Smooth muscle cell (in vitro differentiated cells): ENCODE measurements at regions not wholly inside any gene's neighbourhood (a gene's known extent, or its start where the extent isn't known, plus 50 kb on each side); places are given as distances from the start of the nearest gene placed in this dataset.

ENCODE experiments used
- DNase-seq: peaks from one replicate; lab custom pipeline; 2025; ENCODE audit not compliant: unreplicated experiment; lab: John Stamatoyannopoulos, UW
- H2AFZ ChIP-seq: fragments of 200-600 bp; sonication (generic); 2 replicates; pipeline ENCODE4 v1.6.0; 2016; ENCODE audit warnings: antibody characterized with exemption, low read depth, mild to moderate bottlenecking
- H3F3A ChIP-seq: fragments of 200-600 bp; sonication (generic); 2 replicates; pipeline ENCODE4 v1.6.0; 2017; ENCODE audit warnings: antibody characterized with exemption, low read depth
- H3K27ac ChIP-seq: fragments of 200-600 bp; sonication (generic); 2 replicates; pipeline ENCODE4 v1.5.1; 2016; ENCODE audit warnings: low read depth, mild to moderate bottlenecking
- H3K27me3 ChIP-seq: fragments of 200-600 bp; sonication (generic); 2 replicates; pipeline ENCODE4 v1.6.1; 2016; ENCODE audit warnings: low read depth, mild to moderate bottlenecking
- H3K36me3 ChIP-seq: fragments of 200-600 bp; sonication (generic); 2 replicates; pipeline ENCODE4 v1.5.1; 2016; ENCODE audit warnings: low read depth
- H3K4me1 ChIP-seq: fragments of 200-600 bp; sonication (generic); 2 replicates; pipeline ENCODE4 v1.5.1; 2016; ENCODE audit warnings: low read depth
- H3K4me2 ChIP-seq: fragments of 200-600 bp; sonication (generic); 2 replicates; pipeline ENCODE4 v1.6.0; 2016; ENCODE audit warnings: mild to moderate bottlenecking
- H3K4me3 ChIP-seq: fragments of 200-600 bp; sonication (generic); 2 replicates; pipeline ENCODE4 v1.5.1; 2016; ENCODE audit warnings: mild to moderate bottlenecking
- H3K79me2 ChIP-seq: fragments of 200-600 bp; sonication (generic); 2 replicates; pipeline ENCODE4 v1.6.0; 2016; ENCODE audit warnings: low read depth, mild to moderate bottlenecking
- H3K9ac ChIP-seq: fragments of 200-600 bp; sonication (generic); 2 replicates; pipeline ENCODE4 v1.6.0; 2016; ENCODE audit warnings: low read depth
- H3K9me3 ChIP-seq: fragments of 200-600 bp; sonication (generic); replicated peaks from 2 replicates; pipeline ENCODE4 v1.5.1; 2016; ENCODE audit warnings: low read depth
- H4K20me1 ChIP-seq: fragments of 200-600 bp; sonication (generic); 2 replicates; pipeline ENCODE4 v1.6.0; 2016; ENCODE audit warnings: low read depth
- CTCF ChIP-seq: fragments of 200-600 bp; sonication (generic); IDR thresholded peaks from 2 replicates; pipeline ENCODE4 v1.5.1; 2017; ENCODE audit warnings: borderline replicate concordance, mild to moderate bottlenecking, antibody characterized with exemption; ENCODE audit not compliant: insufficient read depth, poor library complexity, severe bottlenecking
- WGBS: methylation state at CpG from one replicate; pipeline ENCODE4 v1.1.7; 2016; ENCODE audit warnings: low lambda C conversion rate; 5-methylcytosine and 5-hydroxymethylcytosine counted together

GRCh38 chr18:29156531-29156930, 979.6 kb upstream of the CDH2 start:
- H3K9ac ChIP-seq: peak overlapping the region; percentile 69
- no peaks in the 10 kb centered on the region for H3K27me3 ChIP-seq
- H3K4me1 ChIP-seq: peaks cover 5% of the 10 kb centered on the region
- no peak overlapping the region for H2AFZ ChIP-seq
- H3K36me3 ChIP-seq: no peaks in the 10 kb centered on the region
- peak overlapping the region; percentile 33 for H3K4me3 ChIP-seq
- H3K9me3 ChIP-seq: no peaks in the 10 kb centered on the region
- H3K4me2 ChIP-seq: peak overlapping the region; percentile 49
- no peaks in the 10 kb centered on the region for H3K79me2 ChIP-seq
- no peaks in the 10 kb centered on the region for H4K20me1 ChIP-seq
- H3K27ac ChIP-seq: peak overlapping the region; percentile 93
- no peak for TF ChIP-seq CTCF
- DNase-seq: no peak
- WGBS: 77% methylated on average over 4 of the region's 4 CpGs
- H3F3A ChIP-seq: no peaks in the 10 kb centered on the region

- H3K27ac ChIP-seq: peak overlapping the region; percentile 93
- no peak overlapping the region for H3K4me3 ChIP-seq
- WGBS: 60% methylated on average over 9 of the region's 9 CpGs
- H4K20me1 ChIP-seq: no peaks in the 10 kb centered on the region
- no peaks in the 10 kb centered on the region for H3K9me3 ChIP-seq
- DNase-seq: no peak
- H3F3A ChIP-seq: no peaks in the 10 kb centered on the region
- H3K36me3 ChIP-seq: no peaks in the 10 kb centered on the region
- TF ChIP-seq CTCF: no peak
- no peaks in the 10 kb centered on the region for H3K79me2 ChIP-seq
- peak overlapping the region; percentile 64 for H3K9ac ChIP-seq
- peak overlapping the region; percentile 49 for H3K4me2 ChIP-seq
- no peak overlapping the region for H2AFZ ChIP-seq
- H3K4me1 ChIP-seq: peaks cover 5% of the 10 kb centered on the region
- H3K27me3 ChIP-seq: no peaks in the 10 kb centered on the region
Observed at GRCh38 chr18:29154758-29155725, 978.1 kb upstream of the CDH2 start.

DNA sequence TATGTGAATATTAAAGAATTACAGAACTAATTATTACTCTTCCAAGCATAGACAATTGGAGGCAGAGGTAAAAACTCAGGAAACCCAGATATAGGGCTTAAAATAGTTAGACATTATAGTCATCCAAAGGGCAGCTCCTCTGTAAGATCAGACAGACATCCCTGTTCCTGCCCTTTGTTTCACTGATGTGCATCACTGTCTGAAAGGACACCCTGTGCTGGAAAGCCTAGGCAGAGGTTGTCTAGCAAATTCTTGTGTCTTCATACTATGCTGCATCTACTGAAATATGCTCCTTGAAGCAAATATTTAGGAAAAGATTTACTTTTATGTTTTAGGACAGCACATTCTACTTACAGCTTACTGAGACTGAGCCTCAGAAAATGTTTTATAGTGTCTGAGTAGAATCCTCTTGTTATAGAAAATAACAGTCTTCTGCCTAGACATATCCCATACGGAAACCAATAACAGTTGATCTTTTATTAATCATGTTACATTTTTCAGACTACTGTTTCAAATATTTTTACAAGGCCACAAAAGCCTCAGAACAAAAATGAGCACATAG, 977.3 kb upstream of the CDH2 start:
- H2AFZ ChIP-seq: no peak overlapping the region
- H3F3A ChIP-seq: no peaks in the 10 kb centered on the region
- no peaks in the 10 kb centered on the region for H3K36me3 ChIP-seq
- H3K27me3 ChIP-seq: no peaks in the 10 kb centered on the region
- H4K20me1 ChIP-seq: no peaks in the 10 kb centered on the region
- peak overlapping the region; percentile 2 for H3K4me2 ChIP-seq
- H3K79me2 ChIP-seq: no peaks in the 10 kb centered on the region
- DNase-seq: no peak
- peak overlapping the region; percentile 64 for H3K9ac ChIP-seq
- peaks cover 5% of the 10 kb centered on the region for H3K4me1 ChIP-seq
- WGBS: 64% methylated on average over 1 of the region's 1 CpG
- H3K27ac ChIP-seq: peak overlapping the region; percentile 93
- no peak for TF ChIP-seq CTCF
- no peaks in the 10 kb centered on the region for H3K9me3 ChIP-seq
- no peak overlapping the region for H3K4me3 ChIP-seq
